ENCODE measurements at regions not wholly inside any gene's neighbourhood (a gene's known extent, or its start where the extent isn't known, plus 50 kb on each side); places are given as distances from the start of the nearest gene placed in this dataset.

DNA sequence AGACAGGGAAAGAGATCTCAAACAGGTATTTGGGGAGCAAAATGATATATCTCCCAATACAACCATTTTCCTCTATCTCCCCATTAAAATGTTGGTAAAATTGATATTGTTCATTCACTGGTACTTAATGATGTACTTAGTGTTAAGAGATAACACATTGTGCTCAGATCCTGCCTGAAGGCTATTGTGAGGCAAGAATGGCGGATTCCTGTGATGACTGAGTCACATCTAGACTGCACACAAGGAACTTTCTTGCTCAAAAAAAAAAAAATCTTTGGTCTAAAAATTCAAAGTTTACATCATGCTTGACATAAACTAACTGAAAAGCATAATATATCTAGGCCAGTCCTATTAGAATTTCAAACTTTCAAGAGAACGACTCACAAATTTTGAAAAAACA lies 171.1 kb upstream of the TTC14 start:
- H2AFZ ChIP-seq (ENCODE audit: low read depth) = no peak overlapping the region
- DNase-seq = no peak

DNA sequence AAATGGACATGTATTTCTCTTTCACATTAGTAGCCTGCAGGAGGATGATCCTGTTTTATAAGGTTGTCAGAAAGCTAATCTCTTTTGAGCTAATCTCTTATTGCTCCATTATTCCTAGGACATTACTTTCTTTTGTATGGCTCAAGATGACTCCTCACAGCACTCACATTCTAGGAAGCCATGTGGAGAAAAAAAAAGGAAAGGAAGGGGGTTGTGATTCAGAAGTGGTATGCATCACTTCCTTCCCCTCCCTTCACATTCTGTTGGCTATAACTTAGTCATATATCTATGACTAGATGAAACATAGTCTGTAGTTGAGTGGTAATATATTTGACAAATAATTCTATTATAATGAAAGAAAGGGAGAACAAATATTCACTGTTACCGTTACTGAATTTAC lies 168.8 kb upstream of the TTC14 start:
- no peak overlapping the region for H3K9ac ChIP-seq
- DNase-seq = no peak
- 3% methylated on average over 1 of the region's 1 CpG for WGBS (ENCODE audit: low lambda C conversion rate)
- no peaks in the 10 kb centered on the region for H3K79me2 ChIP-seq (ENCODE audit: insufficient read depth)
- no peaks in the 10 kb centered on the region for H4K20me1 ChIP-seq (ENCODE audit: insufficient read depth)
- no peak overlapping the region for H3K4me3 ChIP-seq (ENCODE audit: low read depth in 2 of 2, low read length in 1 of 2)
- H3K4me2 ChIP-seq = no peak overlapping the region
- no peaks in the 10 kb centered on the region for H3K9me2 ChIP-seq
- peak overlapping the region; percentile 60 for H2AFZ ChIP-seq (ENCODE audit: low read depth)
- H3K27me3 ChIP-seq (ENCODE audit: insufficient read depth) = no peaks in the 10 kb centered on the region
- peak overlapping the region in 1 of 2 experiments; percentile 64; a peak in 2 of 4 replicates for H3K27ac ChIP-seq (ENCODE audit: low read depth in 2 of 2, low read length in 1 of 2)
- H3F3A ChIP-seq (replicated peaks; ENCODE audit: insufficient read depth) = peaks cover 14% of the 10 kb centered on the region
- no peaks in the 10 kb centered on the region for H3K4me1 ChIP-seq (ENCODE audit: control insufficient read depth in 1 of 2, insufficient read depth in 2 of 2, low read depth in 1 of 2, low read length in 1 of 2)
- TF ChIP-seq, protein P1, sequence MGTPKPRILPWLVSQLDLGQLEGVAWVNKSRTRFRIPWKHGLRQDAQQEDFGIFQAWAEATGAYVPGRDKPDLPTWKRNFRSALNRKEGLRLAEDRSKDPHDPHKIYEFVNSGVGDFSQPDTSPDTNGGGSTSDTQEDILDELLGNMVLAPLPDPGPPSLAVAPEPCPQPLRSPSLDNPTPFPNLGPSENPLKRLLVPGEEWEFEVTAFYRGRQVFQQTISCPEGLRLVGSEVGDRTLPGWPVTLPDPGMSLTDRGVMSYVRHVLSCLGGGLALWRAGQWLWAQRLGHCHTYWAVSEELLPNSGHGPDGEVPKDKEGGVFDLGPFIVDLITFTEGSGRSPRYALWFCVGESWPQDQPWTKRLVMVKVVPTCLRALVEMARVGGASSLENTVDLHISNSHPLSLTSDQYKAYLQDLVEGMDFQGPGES (IDR thresholded peaks at IDR 0.05; ENCODE audit: low read depth, low read length) = no peak
- no peak for TF ChIP-seq GATA2 (CRISPR knock-in tag; IDR thresholded peaks at IDR 0.05)
- peak; percentile 74 for TF ChIP-seq JUND (IDR thresholded peaks at IDR 0.05)
- no peak for TF ChIP-seq SIN3A (IDR thresholded peaks at IDR 0.05; ENCODE audit: borderline replicate concordance, low read depth, low read length)
- TF ChIP-seq GABPA (IDR thresholded peaks at IDR 0.05; ENCODE audit: low read depth) = peak; percentile 53; the same call in 1 of the 2 replicates
- TF ChIP-seq, protein P2, sequence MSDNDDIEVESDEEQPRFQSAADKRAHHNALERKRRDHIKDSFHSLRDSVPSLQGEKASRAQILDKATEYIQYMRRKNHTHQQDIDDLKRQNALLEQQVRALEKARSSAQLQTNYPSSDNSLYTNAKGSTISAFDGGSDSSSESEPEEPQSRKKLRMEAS (IDR thresholded peaks at IDR 0.05; ENCODE audit: low read depth) = peak; percentile 82
- TF ChIP-seq NFIC (IDR thresholded peaks at IDR 0.05; ENCODE audit: borderline replicate concordance) = 0 out of 2 replicates have a peak, but pooled peaks have one; percentile 26
- TF ChIP-seq EP300 (IDR thresholded peaks at IDR 0.05; ENCODE audit: borderline replicate concordance in 1 of 2, low read depth in 1 of 2, low read length in 1 of 2) = peak in 1 of 2 experiments; percentile 80; a peak in 1 of 4 replicates
- peak; percentile 28; the same call in 1 of the 2 replicates for TF ChIP-seq FOXM1 (IDR thresholded peaks at IDR 0.05; ENCODE audit: low read depth)
- TF ChIP-seq TEAD4 (IDR thresholded peaks at IDR 0.05; ENCODE audit: borderline replicate concordance, insufficient read depth) = peak; percentile 37; the same call in 1 of the 2 replicates
- TF ChIP-seq POLR2AphosphoS5 (IDR thresholded peaks at IDR 0.05; ENCODE audit: low read depth, low read length) = peak; percentile 42; the same call in 1 of the 2 replicates
- TF ChIP-seq ELF1 (IDR thresholded peaks at IDR 0.05) = no peak
- peak; percentile 41; the same call in 1 of the 2 replicates for TF ChIP-seq YY1 (IDR thresholded peaks at IDR 0.05; ENCODE audit: low read depth)
- peak; percentile 87 for TF ChIP-seq FOSL2 (IDR thresholded peaks at IDR 0.05; ENCODE audit: borderline replicate concordance, low read depth)
- TF ChIP-seq RXRA (IDR thresholded peaks at IDR 0.05; ENCODE audit: borderline replicate concordance, low read depth) = peak; percentile 16; the same call in 1 of the 2 replicates
- TF ChIP-seq, protein P3, sequence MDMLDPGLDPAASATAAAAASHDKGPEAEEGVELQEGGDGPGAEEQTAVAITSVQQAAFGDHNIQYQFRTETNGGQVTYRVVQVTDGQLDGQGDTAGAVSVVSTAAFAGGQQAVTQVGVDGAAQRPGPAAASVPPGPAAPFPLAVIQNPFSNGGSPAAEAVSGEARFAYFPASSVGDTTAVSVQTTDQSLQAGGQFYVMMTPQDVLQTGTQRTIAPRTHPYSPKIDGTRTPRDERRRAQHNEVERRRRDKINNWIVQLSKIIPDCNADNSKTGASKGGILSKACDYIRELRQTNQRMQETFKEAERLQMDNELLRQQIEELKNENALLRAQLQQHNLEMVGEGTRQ (IDR thresholded peaks at IDR 0.05; ENCODE audit: borderline replicate concordance, low read depth, low read length) = no peak
- TF ChIP-seq RFX5 (IDR thresholded peaks at IDR 0.05; ENCODE audit: low read length) = no peak
- TF ChIP-seq, protein P4, sequence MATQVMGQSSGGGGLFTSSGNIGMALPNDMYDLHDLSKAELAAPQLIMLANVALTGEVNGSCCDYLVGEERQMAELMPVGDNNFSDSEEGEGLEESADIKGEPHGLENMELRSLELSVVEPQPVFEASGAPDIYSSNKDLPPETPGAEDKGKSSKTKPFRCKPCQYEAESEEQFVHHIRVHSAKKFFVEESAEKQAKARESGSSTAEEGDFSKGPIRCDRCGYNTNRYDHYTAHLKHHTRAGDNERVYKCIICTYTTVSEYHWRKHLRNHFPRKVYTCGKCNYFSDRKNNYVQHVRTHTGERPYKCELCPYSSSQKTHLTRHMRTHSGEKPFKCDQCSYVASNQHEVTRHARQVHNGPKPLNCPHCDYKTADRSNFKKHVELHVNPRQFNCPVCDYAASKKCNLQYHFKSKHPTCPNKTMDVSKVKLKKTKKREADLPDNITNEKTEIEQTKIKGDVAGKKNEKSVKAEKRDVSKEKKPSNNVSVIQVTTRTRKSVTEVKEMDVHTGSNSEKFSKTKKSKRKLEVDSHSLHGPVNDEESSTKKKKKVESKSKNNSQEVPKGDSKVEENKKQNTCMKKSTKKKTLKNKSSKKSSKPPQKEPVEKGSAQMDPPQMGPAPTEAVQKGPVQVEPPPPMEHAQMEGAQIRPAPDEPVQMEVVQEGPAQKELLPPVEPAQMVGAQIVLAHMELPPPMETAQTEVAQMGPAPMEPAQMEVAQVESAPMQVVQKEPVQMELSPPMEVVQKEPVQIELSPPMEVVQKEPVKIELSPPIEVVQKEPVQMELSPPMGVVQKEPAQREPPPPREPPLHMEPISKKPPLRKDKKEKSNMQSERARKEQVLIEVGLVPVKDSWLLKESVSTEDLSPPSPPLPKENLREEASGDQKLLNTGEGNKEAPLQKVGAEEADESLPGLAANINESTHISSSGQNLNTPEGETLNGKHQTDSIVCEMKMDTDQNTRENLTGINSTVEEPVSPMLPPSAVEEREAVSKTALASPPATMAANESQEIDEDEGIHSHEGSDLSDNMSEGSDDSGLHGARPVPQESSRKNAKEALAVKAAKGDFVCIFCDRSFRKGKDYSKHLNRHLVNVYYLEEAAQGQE (IDR thresholded peaks at IDR 0.05; ENCODE audit: low read depth, low read length) = no peak
- 0 out of 2 replicates have a peak, but pooled peaks have one; percentile 45 for TF ChIP-seq TAF1 (IDR thresholded peaks at IDR 0.05; ENCODE audit: borderline replicate concordance, low read depth, low read length)
- peak; percentile 70 for TF ChIP-seq TCF12 (IDR thresholded peaks at IDR 0.05)
- no peak for TF ChIP-seq RCOR1 (IDR thresholded peaks at IDR 0.05; ENCODE audit: low read length)
- TF ChIP-seq, protein P5, sequence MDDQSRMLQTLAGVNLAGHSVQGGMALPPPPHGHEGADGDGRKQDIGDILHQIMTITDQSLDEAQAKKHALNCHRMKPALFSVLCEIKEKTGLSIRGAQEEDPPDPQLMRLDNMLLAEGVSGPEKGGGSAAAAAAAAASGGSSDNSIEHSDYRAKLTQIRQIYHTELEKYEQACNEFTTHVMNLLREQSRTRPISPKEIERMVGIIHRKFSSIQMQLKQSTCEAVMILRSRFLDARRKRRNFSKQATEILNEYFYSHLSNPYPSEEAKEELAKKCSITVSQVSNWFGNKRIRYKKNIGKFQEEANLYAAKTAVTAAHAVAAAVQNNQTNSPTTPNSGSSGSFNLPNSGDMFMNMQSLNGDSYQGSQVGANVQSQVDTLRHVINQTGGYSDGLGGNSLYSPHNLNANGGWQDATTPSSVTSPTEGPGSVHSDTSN (IDR thresholded peaks at IDR 0.05) = peak; percentile 49; the same call in 1 of the 2 replicates
- ChIA-PET CTCF (no interaction called here), POLR2A (no interaction called here)
- no peaks in the 10 kb centered on the region for H3K36me3 ChIP-seq (replicated peaks in 1 of 2; ENCODE audit: control insufficient read depth in 1 of 2, insufficient read depth in 2 of 2, low read length in 1 of 2)
- H3K9me3 ChIP-seq = no peaks in the 10 kb centered on the region

More for the DNA sequence above, 171.1 kb upstream of the TTC14 start:
- 47% methylated on average over 2 of the region's 2 CpGs for WGBS (ENCODE audit: low lambda C conversion rate)
- no peaks in the 10 kb centered on the region for H3K4me1 ChIP-seq (ENCODE audit: control insufficient read depth in 1 of 2, insufficient read depth in 2 of 2, low read depth in 1 of 2, low read length in 1 of 2)
- TF ChIP-seq EZH2phosphoT487 (IDR thresholded peaks at IDR 0.05; ENCODE audit: borderline replicate concordance, low read depth) (no peak), NRF1 (IDR thresholded peaks at IDR 0.05; ENCODE audit: low read depth, low read length) (no peak), CHD2 (IDR thresholded peaks at IDR 0.05; ENCODE audit: low read length, partially characterized antibody) (no peak)
- no peaks in the 10 kb centered on the region for H3K79me2 ChIP-seq (ENCODE audit: insufficient read depth)
- POLR2A ChIA-PET = no interaction called here
- no peaks in the 10 kb centered on the region for H3K9me3 ChIP-seq
- no peaks in the 10 kb centered on the region for H3K36me3 ChIP-seq (replicated peaks in 1 of 2; ENCODE audit: control insufficient read depth in 1 of 2, insufficient read depth in 2 of 2, low read length in 1 of 2)
- H3K9ac ChIP-seq = no peak overlapping the region
- peaks cover 14% of the 10 kb centered on the region for H3F3A ChIP-seq (replicated peaks; ENCODE audit: insufficient read depth)
- no peaks in the 10 kb centered on the region for H3K9me2 ChIP-seq
- H3K27ac ChIP-seq (ENCODE audit: low read depth in 2 of 2, low read length in 1 of 2) = no peak overlapping the region
- H4K20me1 ChIP-seq (ENCODE audit: insufficient read depth) = no peaks in the 10 kb centered on the region
- no peak overlapping the region for H3K4me2 ChIP-seq
- H3K27me3 ChIP-seq (ENCODE audit: insufficient read depth) = no peaks in the 10 kb centered on the region
- no peak overlapping the region for H3K4me3 ChIP-seq (ENCODE audit: low read depth in 2 of 2, low read length in 1 of 2)
- CTCF ChIA-PET = no interaction called here

Data from SK-N-SH (cell line).